ENCODE measurements at regions not wholly inside any gene's neighbourhood (a gene's known extent, or its start where the extent isn't known, plus 50 kb on each side); places are given as distances from the start of the nearest gene placed in this dataset.
"Not testable (repeated sequence)": the region's sequence is repeated elsewhere in the genome, so short reads cannot be mapped to it uniquely, and the experiment has no call there.

GRCh38 chr9:32200241-32200640 is 184.2 kb upstream of the ACO1 start:
- no peaks in the 10 kb centered on the region for H3K4me1 ChIP-seq (ENCODE audit: control insufficient read depth, extremely low read depth, insufficient read depth, low read length)
- no peak for TF ChIP-seq EZH2 (IDR thresholded peaks at IDR 0.05; ENCODE audit: low read length)
- TF ChIP-seq CTCF (optimal IDR thresholded peaks at IDR 0.05 in 1 of 3, IDR thresholded peaks at IDR 0.05 in 1 of 3, conservative IDR thresholded peaks at IDR 0.05 in 1 of 3; ENCODE audit: extremely low read depth in 1 of 3, insufficient read depth in 2 of 3, low read length in 3 of 3), result no peak
- no peaks in the 10 kb centered on the region for H3K27me3 ChIP-seq (ENCODE audit: control insufficient read depth, extremely low read depth, insufficient read depth, low read length)
- H3K36me3 ChIP-seq (ENCODE audit: control insufficient read depth in 2 of 2, extremely low read depth in 1 of 2, insufficient read depth in 2 of 2, low read length in 2 of 2), result no peaks in the 10 kb centered on the region
- FAIRE-seq (no peak), DNase-seq (ENCODE audit: low read depth, low spot score) (no peak)
- H4K20me1 ChIP-seq (ENCODE audit: control insufficient read depth, extremely low read depth, insufficient read depth, low read length), result no peaks in the 10 kb centered on the region
- H3K9me3 ChIP-seq (ENCODE audit: control insufficient read depth, low read depth, low read length), result no peaks in the 10 kb centered on the region
- H2AFZ ChIP-seq (ENCODE audit: control insufficient read depth, low read length), result no peak overlapping the region
- dilution Hi-C loops (cut with MboI; ENCODE audit: extremely low pct_ligation_motif_present, low sequenced_read_pairs), result no loop called here
- H3K27ac ChIP-seq (ENCODE audit: control insufficient read depth, insufficient read depth, low read length), result no peak overlapping the region
- H3K4me2 ChIP-seq (ENCODE audit: control insufficient read depth, extremely low read depth, insufficient read depth, low read depth, low read length), result no peak overlapping the region
- H3K4me3 ChIP-seq (ENCODE audit: control insufficient read depth in 2 of 3, extremely low read depth in 1 of 3, insufficient read depth in 2 of 3, low read depth in 1 of 3, low read length in 3 of 3), result no peak overlapping the region
- H3K9me1 ChIP-seq (ENCODE audit: control insufficient read depth, extremely low read depth, insufficient read depth, low read length), result no peaks in the 10 kb centered on the region
- H3K79me2 ChIP-seq (ENCODE audit: control insufficient read depth, insufficient read depth, low read length), result no peaks in the 10 kb centered on the region
- no peak overlapping the region for H3K9ac ChIP-seq (ENCODE audit: control insufficient read depth, extremely low read depth, insufficient read depth, low read length)

DNA sequence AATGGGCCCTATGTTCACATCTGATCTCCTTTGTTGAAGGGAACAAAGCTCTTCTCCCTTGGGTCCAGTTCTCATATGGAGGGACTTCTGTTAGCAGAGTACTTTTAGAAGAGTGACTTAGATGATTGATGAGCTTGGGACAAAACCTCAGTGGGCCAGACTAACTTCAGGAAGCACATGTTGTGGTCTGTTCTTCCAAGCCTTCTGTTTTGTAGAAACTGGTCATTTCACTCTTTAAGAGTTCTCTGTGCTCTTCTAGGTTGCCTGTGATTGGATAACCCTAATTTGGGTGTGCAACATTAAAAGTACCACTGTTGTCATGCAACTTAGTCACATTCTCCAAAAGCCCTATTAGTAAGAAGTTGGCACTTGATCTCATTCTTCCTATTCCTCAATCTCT is 183.5 kb upstream of the ACO1 start:
- Histone ChIP-seq H3K79me2 (ENCODE audit: control insufficient read depth, insufficient read depth, low read length) (no peaks in the 10 kb centered on the region), H3K9me3 (ENCODE audit: control insufficient read depth, low read depth, low read length) (no peaks in the 10 kb centered on the region), H3K4me1 (ENCODE audit: control insufficient read depth, extremely low read depth, insufficient read depth, low read length) (no peaks in the 10 kb centered on the region), H3K9me1 (ENCODE audit: control insufficient read depth, extremely low read depth, insufficient read depth, low read length) (no peaks in the 10 kb centered on the region), H3K4me3 (ENCODE audit: control insufficient read depth in 2 of 3, extremely low read depth in 1 of 3, insufficient read depth in 2 of 3, low read depth in 1 of 3, low read length in 3 of 3) (no peak overlapping the region), H3K4me2 (ENCODE audit: control insufficient read depth, extremely low read depth, insufficient read depth, low read depth, low read length) (no peak overlapping the region), H3K27ac (ENCODE audit: control insufficient read depth, insufficient read depth, low read length) (no peak overlapping the region), H3K36me3 (ENCODE audit: control insufficient read depth in 2 of 2, extremely low read depth in 1 of 2, insufficient read depth in 2 of 2, low read length in 2 of 2) (no peaks in the 10 kb centered on the region), H3K27me3 (ENCODE audit: control insufficient read depth, extremely low read depth, insufficient read depth, low read length) (no peaks in the 10 kb centered on the region), H3K9ac (ENCODE audit: control insufficient read depth, extremely low read depth, insufficient read depth, low read length) (no peak overlapping the region), H2AFZ (ENCODE audit: control insufficient read depth, low read length) (no peak overlapping the region), H4K20me1 (ENCODE audit: control insufficient read depth, extremely low read depth, insufficient read depth, low read length) (no peaks in the 10 kb centered on the region)
- TF ChIP-seq CTCF (optimal IDR thresholded peaks at IDR 0.05 in 1 of 3, IDR thresholded peaks at IDR 0.05 in 1 of 3, conservative IDR thresholded peaks at IDR 0.05 in 1 of 3; ENCODE audit: extremely low read depth in 1 of 3, insufficient read depth in 2 of 3, low read length in 3 of 3) (no peak), EZH2 (IDR thresholded peaks at IDR 0.05; ENCODE audit: low read length) (no peak)
- no peak for DNase-seq (ENCODE audit: low read depth, low spot score)
- dilution Hi-C loops (cut with MboI; ENCODE audit: extremely low pct_ligation_motif_present, low sequenced_read_pairs), result no loop called here
- no peak for FAIRE-seq

- not testable (repeated sequence) for H3K36me3 ChIP-seq (ENCODE audit: control insufficient read depth in 2 of 2, extremely low read depth in 1 of 2, insufficient read depth in 2 of 2, low read length in 2 of 2); FAIRE-seq
These were observed 175.3 kb upstream of the ACO1 start for GRCh38 chr9:32209164-32209563.

More at GRCh38 chr9:32209164-32209563, 175.3 kb upstream of the ACO1 start:
- H3K4me3 ChIP-seq (ENCODE audit: control insufficient read depth in 2 of 3, extremely low read depth in 1 of 3, insufficient read depth in 2 of 3, low read depth in 1 of 3, low read length in 3 of 3); dilution Hi-C loops (cut with MboI; ENCODE audit: extremely low pct_ligation_motif_present, low sequenced_read_pairs); DNase-seq (ENCODE audit: low read depth, low spot score); H3K9me3 ChIP-seq (ENCODE audit: control insufficient read depth, low read depth, low read length); H2AFZ ChIP-seq (ENCODE audit: control insufficient read depth, low read length); H3K9ac ChIP-seq (ENCODE audit: control insufficient read depth, extremely low read depth, insufficient read depth, low read length); H3K27ac ChIP-seq (ENCODE audit: control insufficient read depth, insufficient read depth, low read length); H3K4me2 ChIP-seq (ENCODE audit: control insufficient read depth, extremely low read depth, insufficient read depth, low read depth, low read length); H3K27me3 ChIP-seq (ENCODE audit: control insufficient read depth, extremely low read depth, insufficient read depth, low read length); H3K79me2 ChIP-seq (ENCODE audit: control insufficient read depth, insufficient read depth, low read length); H3K9me1 ChIP-seq (ENCODE audit: control insufficient read depth, extremely low read depth, insufficient read depth, low read length); H3K4me1 ChIP-seq (ENCODE audit: control insufficient read depth, extremely low read depth, insufficient read depth, low read length); H4K20me1 ChIP-seq (ENCODE audit: control insufficient read depth, extremely low read depth, insufficient read depth, low read length): not testable (repeated sequence)

All from keratinocyte (primary cell).